Right renal pelvis (tissue), 4 donors: ENCODE measurements at regions not wholly inside any gene's neighbourhood (a gene's known extent, or its start where the extent isn't known, plus 50 kb on each side); places are given as distances from the start of the nearest gene placed in this dataset.
A peak's percentile ranks its signal among the peaks of the same experiment; 100 is the strongest.
"Not testable (repeated sequence)": the region's sequence is repeated elsewhere in the genome, so short reads cannot be mapped to it uniquely, and the experiment has no call there.

Source experiments
- DNase-seq, 4 donors: peaks; one replicate each; pipeline ENCODE4 v3.0.0-alpha.2; 2013; ENCODE audit warnings: low read depth in 4 of 4, low spot score in 3 of 4, missing footprints in 1 of 4

- DNase-seq, result no peak
Observed at GRCh38 chr17:65323049-65323448, 185.9 kb downstream of the RGS9 start.

- DNase-seq, result no peak
Observed at GRCh38 chr17:65320820-65321219, 183.7 kb downstream of the RGS9 start.

- DNase-seq, result no peak
Observed at GRCh38 chr17:65314212-65314611, 177.0 kb downstream of the RGS9 start.

GRCh38 chr17:65312718-65313377, 175.7 kb downstream of the RGS9 start:
- no peak for DNase-seq

- DNase-seq, result no peak
Observed at GRCh38 chr17:65311261-65311660, 174.1 kb downstream of the RGS9 start.

GRCh38 chr17:65307961-65308316, 170.8 kb downstream of the RGS9 start:
- no peak for DNase-seq

GRCh38 chr17:65307081-65307960, 170.2 kb downstream of the RGS9 start:
- DNase-seq, result no peak

GRCh38 chr17:65305778-65306177, 168.6 kb downstream of the RGS9 start:
- no peak for DNase-seq

GRCh38 chr17:65305116-65305515, 167.9 kb downstream of the RGS9 start:
- no peak for DNase-seq

GRCh38 chr17:65301882-65302281, 164.7 kb downstream of the RGS9 start:
- not testable (repeated sequence) for DNase-seq

- no peak for DNase-seq
Observed at GRCh38 chr17:65301184-65301583, 164.0 kb downstream of the RGS9 start.

- no peak for DNase-seq
Observed at GRCh38 chr17:65297916-65298315, 160.7 kb downstream of the RGS9 start.

GRCh38 chr17:65297384-65297783, 160.2 kb downstream of the RGS9 start:
- DNase-seq, result no peak

- DNase-seq, result peak; percentile 33 to 56 (median 44)
Observed at GRCh38 chr17:65294181-65294719, 157.1 kb downstream of the RGS9 start.

GRCh38 chr17:65293584-65294180, 156.5 kb downstream of the RGS9 start:
- DNase-seq, result no peak

- DNase-seq, result no peak
Observed at GRCh38 chr17:65292430-65292829, 155.3 kb downstream of the RGS9 start.

- DNase-seq, result not testable (repeated sequence)
Observed at GRCh38 chr17:65291301-65291700, 154.1 kb downstream of the RGS9 start.

GRCh38 chr17:65290616-65291015, 153.4 kb downstream of the RGS9 start:
- DNase-seq, result no peak

- DNase-seq, result no peak
Observed at GRCh38 chr17:65290056-65290455, 152.9 kb downstream of the RGS9 start.

GRCh38 chr17:65287040-65287439, 149.9 kb downstream of the RGS9 start:
- DNase-seq, result no peak

- DNase-seq, result no peak
Observed at GRCh38 chr17:65283704-65284103, 146.5 kb downstream of the RGS9 start.
